ENCODE measurements at regions not wholly inside any gene's neighbourhood (a gene's known extent, or its start where the extent isn't known, plus 50 kb on each side); places are given as distances from the start of the nearest gene placed in this dataset.

DNA sequence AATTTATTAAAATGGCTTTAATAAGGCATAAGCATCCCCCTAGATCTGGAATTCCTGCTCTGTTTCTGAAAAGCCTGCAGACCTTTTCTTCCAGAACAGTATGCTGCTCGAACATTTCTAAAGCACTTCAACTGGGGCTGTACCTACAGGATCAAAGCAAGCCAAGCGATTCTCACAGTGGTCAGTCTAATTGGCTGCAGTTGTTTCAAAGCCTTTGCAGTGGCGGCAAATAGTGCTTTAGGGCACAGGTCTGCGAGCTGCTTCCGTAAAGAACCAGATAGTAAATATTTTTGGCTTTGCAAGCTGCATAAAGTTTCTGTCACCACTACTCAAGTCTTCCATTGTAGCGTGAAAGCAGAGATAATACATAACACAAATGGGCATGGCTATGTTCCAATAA lies 88.9 kb upstream of the FBXL4 start (continued):
- TF ChIP-seq KDM5B (IDR thresholded peaks at IDR 0.05; ENCODE audit: insufficient replicate concordance, low read depth, low read length) = no peak
- no peak for TF ChIP-seq SIX5 (IDR thresholded peaks at IDR 0.05; ENCODE audit: borderline replicate concordance in 1 of 2, insufficient read depth in 1 of 2, low read depth in 1 of 2, low read length in 2 of 2)
- TF ChIP-seq CTCFL (IDR thresholded peaks at IDR 0.05; ENCODE audit: borderline replicate concordance, insufficient read depth, low read depth, low read length, poor library complexity, severe bottlenecking) = no peak
- TF ChIP-seq PHTF2 (CRISPR knock-in tag; IDR thresholded peaks at IDR 0.05) = no peak

- H2AFZ ChIP-seq (ENCODE audit: low read depth, low read length) = no peak overlapping the region
- WGBS (ENCODE audit: insufficient coverage, low coverage, missing lambda C conversion rate) = 0% methylated on average over 2 of the region's 2 CpGs
- no peak overlapping the region for H3K4me3 ChIP-seq
- in situ Hi-C loops (cut with MboI) = no loop called here
- ATAC-seq (no peak), DNase-seq (ENCODE audit: extremely low read depth in 1 of 4, low spot score in 3 of 4) (no peak), FAIRE-seq (no peak)
- no peaks in the 10 kb centered on the region for H3K36me3 ChIP-seq (ENCODE audit: control insufficient read depth, insufficient read depth, low read length)
- no peaks in the 10 kb centered on the region for H3K9me1 ChIP-seq (ENCODE audit: control insufficient read depth, insufficient read depth, low read length)
- H3K9me3 ChIP-seq (replicated peaks; ENCODE audit: control insufficient read depth, insufficient read depth, low read depth, low read length) = no peaks in the 10 kb centered on the region
- H3K27ac ChIP-seq (ENCODE audit: extremely low read depth, low read depth, low read length) = no peak overlapping the region
- POLR2A ChIA-PET = no interaction called here
- H3K27me3 ChIP-seq (ENCODE audit: control insufficient read depth in 2 of 2, insufficient read depth in 2 of 2, low read length in 2 of 2) = no peaks in the 10 kb centered on the region; a peak in 2 of 5 replicates
- H3K4me1 ChIP-seq (replicated peaks in 1 of 2; ENCODE audit: control insufficient read depth in 2 of 2, insufficient read depth in 2 of 2, low read length in 2 of 2) = no peaks in the 10 kb centered on the region
- no peak overlapping the region for H3K9ac ChIP-seq (ENCODE audit: insufficient read depth in 1 of 2, low read depth in 2 of 2, low read length in 2 of 2)
- intact Hi-C loops (cut with micrococcal nuclease) = no loop called here
- CTCF ChIA-PET (ENCODE audit: low intra/inter-chr PET ratio) = no interaction called here
- no peaks in the 10 kb centered on the region for H3K79me2 ChIP-seq (ENCODE audit: control insufficient read depth, insufficient read depth, low read length)
- H3K4me2 ChIP-seq (ENCODE audit: insufficient read depth, low read length) = no peak overlapping the region
- TF ChIP-seq ZBTB26 (CRISPR knock-in tag; IDR thresholded peaks at IDR 0.05) (no peak), ZNF3 (CRISPR knock-in tag; IDR thresholded peaks at IDR 0.05) (no peak), ZNF668 (CRISPR knock-in tag; IDR thresholded peaks at IDR 0.05) (no peak)
- TF ChIP-seq, protein P1, sequence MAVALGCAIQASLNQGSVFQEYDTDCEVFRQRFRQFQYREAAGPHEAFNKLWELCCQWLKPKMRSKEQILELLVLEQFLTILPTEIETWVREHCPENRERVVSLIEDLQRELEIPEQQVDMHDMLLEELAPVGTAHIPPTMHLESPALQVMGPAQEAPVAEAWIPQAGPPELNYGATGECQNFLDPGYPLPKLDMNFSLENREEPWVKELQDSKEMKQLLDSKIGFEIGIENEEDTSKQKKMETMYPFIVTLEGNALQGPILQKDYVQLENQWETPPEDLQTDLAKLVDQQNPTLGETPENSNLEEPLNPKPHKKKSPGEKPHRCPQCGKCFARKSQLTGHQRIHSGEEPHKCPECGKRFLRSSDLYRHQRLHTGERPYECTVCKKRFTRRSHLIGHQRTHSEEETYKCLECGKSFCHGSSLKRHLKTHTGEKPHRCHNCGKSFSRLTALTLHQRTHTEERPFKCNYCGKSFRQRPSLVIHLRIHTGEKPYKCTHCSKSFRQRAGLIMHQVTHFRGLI (CRISPR knock-in tag; IDR thresholded peaks at IDR 0.05) = no peak
- BruUV-seq (replicated peaks) = no TSS peak
- H4K20me1 ChIP-seq (replicated peaks; ENCODE audit: control insufficient read depth, insufficient read depth, low read length) = no peaks in the 10 kb centered on the region
These were observed 84.7 kb upstream of the FBXL4 start for GRCh38 chr6:99032396-99032795.

All from K562 (cell line).